ENCODE measurements at regions not wholly inside any gene's neighbourhood (a gene's known extent, or its start where the extent isn't known, plus 50 kb on each side); places are given as distances from the start of the nearest gene placed in this dataset.

- no peak overlapping the region for H3K27ac ChIP-seq
- ChIA-PET POLR2A (ENCODE audit: low non-redundant PET) (no interaction called here), CTCF (interaction anchor here (1.0 kb wide), 1 partner anchor 244 kb away, joined by 4 read pairs; no protein-coding TSS in a partner anchor)
- no peak for DNase-seq (ENCODE audit: low spot score)
- no peak for TF ChIP-seq CTCF (conservative IDR thresholded peaks at IDR 0.05; ENCODE audit: low read depth)
Observed at GRCh38 chr7:156049366-156049765, 237.1 kb upstream of the SHH start.

- CTCF ChIA-PET = no interaction called here
- no peak for DNase-seq (ENCODE audit: low spot score)
- no peak for TF ChIP-seq CTCF (conservative IDR thresholded peaks at IDR 0.05; ENCODE audit: low read depth)
- POLR2A ChIA-PET (ENCODE audit: low non-redundant PET) = no interaction called here
- no peak overlapping the region for H3K27ac ChIP-seq
Observed at GRCh38 chr7:156046031-156046560, 233.8 kb upstream of the SHH start.

- ChIA-PET CTCF (no interaction called here), POLR2A (ENCODE audit: low non-redundant PET) (no interaction called here)
Observed at GRCh38 chr7:156043416-156044178, 231.3 kb upstream of the SHH start.

GRCh38 chr7:156041398-156041797 lies 229.1 kb upstream of the SHH start:
- TF ChIP-seq CTCF (conservative IDR thresholded peaks at IDR 0.05; ENCODE audit: low read depth) = no peak
- no peak for DNase-seq (ENCODE audit: low spot score)
- no peak overlapping the region for H3K27ac ChIP-seq
- CTCF ChIA-PET = no interaction called here
- POLR2A ChIA-PET (ENCODE audit: low non-redundant PET) = no interaction called here

More at GRCh38 chr7:156043416-156044178, 231.3 kb upstream of the SHH start:
- DNase-seq (ENCODE audit: low spot score) = no peak
- no peak overlapping the region for H3K27ac ChIP-seq
- no peak for TF ChIP-seq CTCF (conservative IDR thresholded peaks at IDR 0.05; ENCODE audit: low read depth)

- TF ChIP-seq CTCF (conservative IDR thresholded peaks at IDR 0.05; ENCODE audit: low read depth) = no peak
- POLR2A ChIA-PET (ENCODE audit: low non-redundant PET) = no interaction called here
- DNase-seq (ENCODE audit: low spot score) = no peak
- CTCF ChIA-PET = no interaction called here
- H3K27ac ChIP-seq = no peak overlapping the region
Observed at GRCh38 chr7:156039971-156040677, 227.9 kb upstream of the SHH start.

GRCh38 chr7:156039194-156039593 lies 226.9 kb upstream of the SHH start:
- no peak for TF ChIP-seq CTCF (conservative IDR thresholded peaks at IDR 0.05; ENCODE audit: low read depth)
- ChIA-PET CTCF (no interaction called here), POLR2A (ENCODE audit: low non-redundant PET) (no interaction called here)
- no peak overlapping the region for H3K27ac ChIP-seq
- no peak for DNase-seq (ENCODE audit: low spot score)

Measured in RWPE1 (cell line).